ENCODE measurements at regions not wholly inside any gene's neighbourhood (a gene's known extent, or its start where the extent isn't known, plus 50 kb on each side); places are given as distances from the start of the nearest gene placed in this dataset.

- DNase-seq, result no peak
Measured at GRCh38 chr18:40016405-40016804, 1938.6 kb upstream of the PIK3C3 start.

GRCh38 chr18:40013001-40013609 lies 1941.9 kb upstream of the PIK3C3 start:
- peak; percentile 35 for DNase-seq

- DNase-seq, result no peak
Measured at GRCh38 chr18:40011201-40011600, 1943.8 kb upstream of the PIK3C3 start.

- no peak for DNase-seq
Measured at GRCh38 chr18:40006634-40007033, 1948.4 kb upstream of the PIK3C3 start.

GRCh38 chr18:40004246-40004645 lies 1950.8 kb upstream of the PIK3C3 start:
- DNase-seq, result peak; percentile 46

- DNase-seq, result no peak
Measured at GRCh38 chr18:39998317-39998716, 1956.7 kb upstream of the PIK3C3 start.

GRCh38 chr18:39994498-39994897 lies 1960.5 kb upstream of the PIK3C3 start:
- DNase-seq, result peak; percentile 8

GRCh38 chr18:39991696-39992265 lies 1963.3 kb upstream of the PIK3C3 start:
- DNase-seq, result no peak

GRCh38 chr18:39990540-39990939 lies 1964.5 kb upstream of the PIK3C3 start:
- DNase-seq, result no peak

GRCh38 chr18:39976771-39977170 lies 1978.3 kb upstream of the PIK3C3 start:
- no peak for DNase-seq

- no peak for DNase-seq
Measured at GRCh38 chr18:39972521-39972920, 1982.5 kb upstream of the PIK3C3 start.

- no peak for DNase-seq
Measured at GRCh38 chr18:39969803-39970494, 1985.1 kb upstream of the PIK3C3 start.

- DNase-seq, result peak; percentile 35
Measured at GRCh38 chr18:39966275-39966674, 1988.8 kb upstream of the PIK3C3 start.

GRCh38 chr18:39962546-39962945 lies 1992.5 kb upstream of the PIK3C3 start:
- DNase-seq, result no peak

GRCh38 chr18:39960550-39960949 lies 1994.5 kb upstream of the PIK3C3 start:
- DNase-seq, result no peak

- no peak for DNase-seq
Measured at GRCh38 chr18:39959839-39960238, 1995.2 kb upstream of the PIK3C3 start.

GRCh38 chr18:39958876-39959275 lies 1996.2 kb upstream of the PIK3C3 start:
- no peak for DNase-seq

GRCh38 chr18:39952816-39953215 lies 2002.2 kb upstream of the PIK3C3 start:
- DNase-seq, result no peak

- no peak for DNase-seq
Measured at GRCh38 chr18:39951142-39951720, 2003.8 kb upstream of the PIK3C3 start.

- DNase-seq, result peak; percentile 40
Measured at GRCh38 chr18:39946623-39947061, 2008.4 kb upstream of the PIK3C3 start.

GRCh38 chr18:39945076-39945475 lies 2010.0 kb upstream of the PIK3C3 start:
- DNase-seq, result no peak

- DNase-seq, result no peak
Measured at GRCh38 chr18:39942702-39943101, 2012.3 kb upstream of the PIK3C3 start.

- DNase-seq, result no peak
Measured at GRCh38 chr18:39938676-39939608, 2016.1 kb upstream of the PIK3C3 start.

Measured in NCI-H146 (cell line).